Erythroblast (primary cell): ENCODE measurements at regions not wholly inside any gene's neighbourhood (a gene's known extent, or its start where the extent isn't known, plus 50 kb on each side); places are given as distances from the start of the nearest gene placed in this dataset.

ENCODE experiments used
- GATA1 ChIP-seq: IDR thresholded peaks from 2 replicates; pipeline ENCODE4 v1.6.1; 2011; ENCODE audit warnings: low read depth, mild to moderate bottlenecking, control low read depth, low read length, moderate library complexity
- POLR2A ChIP-seq: IDR thresholded peaks from 2 replicates; pipeline ENCODE4 v1.6.1; 2011; ENCODE audit warnings: mild to moderate bottlenecking, low read length

- TF ChIP-seq POLR2A = no peak
- TF ChIP-seq GATA1 = no peak
Measured at GRCh38 chr15:61527836-61528580, 298.9 kb upstream of the RORA start.
